Neural cell (in vitro differentiated cells): ENCODE measurements at regions not wholly inside any gene's neighbourhood (a gene's known extent, or its start where the extent isn't known, plus 50 kb on each side); places are given as distances from the start of the nearest gene placed in this dataset.

ENCODE experiments used
- H2AFZ ChIP-seq: fragments of 200-600, 300-800 bp; sonication (generic), shearing (Covaris generic); 2 replicates; pipeline ENCODE4 v1.6.0; 2014; ENCODE audit warnings: low read depth, mild to moderate bottlenecking, antibody characterized with exemption, low read length, moderate library complexity
- H3F3A ChIP-seq: fragments of 200-600 bp; shearing (Covaris generic); 2 replicates; pipeline ENCODE4 v1.6.1; 2016; ENCODE audit warnings: mild to moderate bottlenecking, moderate library complexity, mixed read lengths, antibody characterized with exemption, low read length; ENCODE audit not compliant: insufficient read depth, poor library complexity, severe bottlenecking
- H3K27ac ChIP-seq: fragments of 200-600, 300-800 bp; sonication (generic), shearing (Covaris generic); 2 replicates; pipeline ENCODE4 v1.5.1; 2014; ENCODE audit warnings: mild to moderate bottlenecking, low read length, moderate library complexity
- H3K27me3 ChIP-seq: fragments of 300-800, 200-600 bp; sonication (generic), shearing (Covaris generic); 2 replicates; pipeline ENCODE4 v1.6.0; 2014; ENCODE audit warnings: mild to moderate bottlenecking, low read depth, low read length, moderate library complexity; ENCODE audit not compliant: insufficient read depth
- H3K36me3 ChIP-seq: fragments of 300-800, 200-600 bp; sonication (generic), shearing (Covaris generic); 2 replicates; pipeline ENCODE4 v1.5.1; 2014; ENCODE audit warnings: mild to moderate bottlenecking, antibody characterized with exemption, low read length, moderate library complexity; ENCODE audit not compliant: insufficient read depth
- H3K4me2 ChIP-seq: fragments of 300-800, 200-600 bp; sonication (generic), shearing (Covaris generic); 2 replicates; pipeline ENCODE4 v1.6.0; 2014; ENCODE audit warnings: mild to moderate bottlenecking, low read length
- H3K4me3 ChIP-seq: fragments of 300-800, 200-600 bp; sonication (generic), shearing (Covaris generic); 2 replicates; pipeline ENCODE4 v1.5.1; 2014; ENCODE audit warnings: mild to moderate bottlenecking, low read length, moderate library complexity
- H3K79me2 ChIP-seq: fragments of 200-600 bp; shearing (Covaris generic); replicated peaks from 2 replicates; pipeline ENCODE4 v1.6.0; 2014; ENCODE audit warnings: mild to moderate bottlenecking, low read length, moderate library complexity; ENCODE audit not compliant: insufficient read depth
- H3K9ac ChIP-seq: fragments of 300-800, 200-600 bp; sonication (generic), shearing (Covaris generic); 2 replicates; pipeline ENCODE4 v1.6.1; 2016; ENCODE audit warnings: mild to moderate bottlenecking, low read length, mixed read lengths
- H3K9me2 ChIP-seq: fragments of 200-600 bp; shearing (Covaris generic); 2 replicates; pipeline ENCODE4 v1.6.1; 2016; ENCODE audit warnings: mild to moderate bottlenecking, low read length, mixed read lengths; ENCODE audit not compliant: insufficient read depth
- H3K9me3 ChIP-seq: fragments of 200-600, 300-800 bp; sonication (generic), shearing (Covaris generic); 2 replicates; pipeline ENCODE4 v1.6.1; 2016; ENCODE audit warnings: mild to moderate bottlenecking, mixed run types, low read length, moderate library complexity, mixed read lengths
- H4K20me1 ChIP-seq: fragments of 200-600 bp; shearing (Covaris generic); 2 replicates; pipeline ENCODE4 v1.6.1; 2016; ENCODE audit warnings: mild to moderate bottlenecking, mixed run types; ENCODE audit not compliant: insufficient read depth
- CTCF ChIP-seq: fragments of 450-650 bp; IDR thresholded peaks from 2 replicates; pipeline ENCODE4 v1.5.1; 2014; ENCODE audit warnings: antibody characterized with exemption, mild to moderate bottlenecking, moderate library complexity; ENCODE audit not compliant: poor library complexity, severe bottlenecking
- EP300 ChIP-seq: fragments of 450-650 bp; conservative IDR thresholded peaks from 2 replicates; pipeline ENCODE4 v1.6.1; 2014; ENCODE audit warnings: antibody characterized with exemption, mild to moderate bottlenecking, moderate library complexity; ENCODE audit not compliant: poor library complexity, severe bottlenecking
- EZH2 ChIP-seq: fragments of 200-600, 300-800 bp; shearing (Covaris generic), sonication (generic); IDR thresholded peaks from 2 replicates; pipeline ENCODE4 v1.6.1; 2014; ENCODE audit warnings: antibody characterized with exemption, low read length, borderline replicate concordance, mild to moderate bottlenecking; ENCODE audit not compliant: insufficient read depth, poor library complexity, severe bottlenecking
- MXI1 ChIP-seq: fragments of 450-650 bp; conservative IDR thresholded peaks from 2 replicates; pipeline ENCODE4 v1.6.1; 2014; ENCODE audit warnings: antibody characterized with exemption, mild to moderate bottlenecking; ENCODE audit not compliant: poor library complexity, severe bottlenecking
- POLR2AphosphoS5 ChIP-seq: IDR thresholded peaks from 2 replicates; pipeline ENCODE4 v1.6.1; 2012
- RAD21 ChIP-seq: fragments of 450-650 bp; conservative IDR thresholded peaks from 2 replicates; pipeline ENCODE4 v1.6.1; 2014; ENCODE audit warnings: antibody characterized with exemption, mild to moderate bottlenecking, moderate library complexity
- REST ChIP-seq: IDR thresholded peaks from 2 replicates; pipeline ENCODE4 v1.6.1; 2012; ENCODE audit warnings: borderline replicate concordance
- SMC3 ChIP-seq: fragments of 450-650 bp; conservative IDR thresholded peaks from 2 replicates; pipeline ENCODE4 v1.6.1; 2014; ENCODE audit warnings: antibody characterized with exemption, mild to moderate bottlenecking, moderate library complexity; ENCODE audit not compliant: poor library complexity
- TAF1 ChIP-seq: IDR thresholded peaks from 2 replicates; pipeline ENCODE4 v1.6.1; 2012; ENCODE audit warnings: low read depth

- TF ChIP-seq POLR2AphosphoS5 (no peak), EP300 (no peak), EZH2 (no peak), MXI1 (no peak), TAF1 (no peak), REST (no peak)
- Histone ChIP-seq H3K9me2 (no peaks in the 10 kb centered on the region), H3K9ac (no peak overlapping the region), H3K9me3 (no peaks in the 10 kb centered on the region), H2AFZ (no peak overlapping the region), H3K36me3 (no peaks in the 10 kb centered on the region), H3K4me2 (no peak overlapping the region), H3K4me3 (no peak overlapping the region), H3K27ac (no peak overlapping the region), H3F3A (no peaks in the 10 kb centered on the region), H3K79me2 (no peaks in the 10 kb centered on the region), H4K20me1 (no peaks in the 10 kb centered on the region), H3K27me3 (no peaks in the 10 kb centered on the region)
These were observed 1301.6 kb downstream of the SI start for GRCh38 chr3:163776743-163777142.

GRCh38 chr3:163773136-163773535, 1305.2 kb downstream of the SI start:
- no peak for TF ChIP-seq EP300
- no peak for TF ChIP-seq CTCF
- no peak for TF ChIP-seq SMC3
- no peak for TF ChIP-seq RAD21
- TF ChIP-seq EZH2, result no peak
- TF ChIP-seq MXI1, result no peak
- no peak for TF ChIP-seq POLR2AphosphoS5
- TF ChIP-seq TAF1, result no peak
- no peak for TF ChIP-seq REST
- Histone ChIP-seq H3K27ac (no peak overlapping the region), H4K20me1 (no peaks in the 10 kb centered on the region), H3K27me3 (no peaks in the 10 kb centered on the region), H3K79me2 (no peaks in the 10 kb centered on the region), H3K4me3 (no peak overlapping the region), H3K9me2 (no peaks in the 10 kb centered on the region), H3K36me3 (no peaks in the 10 kb centered on the region), H2AFZ (no peak overlapping the region), H3F3A (no peaks in the 10 kb centered on the region), H3K4me2 (no peak overlapping the region), H3K9me3 (no peaks in the 10 kb centered on the region), H3K9ac (no peak overlapping the region)
